Inflammatory macrophage (primary cell): ENCODE measurements at regions not wholly inside any gene's neighbourhood (a gene's known extent, or its start where the extent isn't known, plus 50 kb on each side); places are given as distances from the start of the nearest gene placed in this dataset.

Experiments used
- DNase-seq, 2 donors: peaks; one replicate each; pipeline ENCODE4 v3.0.0-alpha.2; 2020 to 2022

- DNase-seq, result no peak
Observed at GRCh38 chr10:126851414-126852108, 53.7 kb upstream of the DOCK1 start.

- DNase-seq, result no peak
Observed at GRCh38 chr10:126854726-126855495, 50.3 kb upstream of the DOCK1 start.
